CD14-positive monocyte (primary cell): ENCODE measurements at regions not wholly inside any gene's neighbourhood (a gene's known extent, or its start where the extent isn't known, plus 50 kb on each side); places are given as distances from the start of the nearest gene placed in this dataset.

ENCODE experiments used
- DNase-seq, 3 donors: peaks; one replicate each; pipeline ENCODE4 v3.0.0-alpha.2; 2011 to 2022
- H2AFZ ChIP-seq: 2 replicates; pipeline ENCODE4 v1.6.0; 2012; ENCODE audit warnings: mild to moderate bottlenecking, low read depth, low read length, inconsistent platforms; ENCODE audit not compliant: insufficient read depth, poor library complexity, severe bottlenecking
- H3K27ac ChIP-seq, 2 donors: 1 replicate in 1 of 2; 2 replicates in 1 of 2; pipeline ENCODE4 v1.5.1; 2012 to 2013; ENCODE audit warnings: low read length in 2 of 2, control low read depth in 1 of 2, inconsistent platforms in 1 of 2, low read depth in 1 of 2, mild to moderate bottlenecking in 1 of 2
- H3K27me3 ChIP-seq, 2 donors: one replicate each; pipeline versions ENCODE4 v1.6.0 to v1.6.1; 2011 to 2013; ENCODE audit warnings: low read length in 2 of 2; ENCODE audit not compliant: control insufficient read depth in 2 of 2, insufficient read depth in 2 of 2
- H3K36me3 ChIP-seq, 2 donors: replicated peaks in 1 of 2; 1 replicate in 1 of 2; 2 replicates in 1 of 2; pipeline versions ENCODE4 v1.5.1 to v1.6.1; 2012 to 2013; ENCODE audit warnings: low read length in 2 of 2, control low read depth in 1 of 2, inconsistent platforms in 1 of 2, mild to moderate bottlenecking in 1 of 2; ENCODE audit not compliant: insufficient read depth in 2 of 2, control insufficient read depth in 1 of 2
- H3K4me1 ChIP-seq, 2 donors: 1 replicate in 1 of 2; 2 replicates in 1 of 2; pipeline versions ENCODE4 v1.5.1 to v1.6.1; 2012 to 2013; ENCODE audit warnings: low read length in 2 of 2, control low read depth in 1 of 2, inconsistent platforms in 1 of 2, mild to moderate bottlenecking in 1 of 2, moderate library complexity in 1 of 2; ENCODE audit not compliant: insufficient read depth in 2 of 2, control insufficient read depth in 1 of 2
- H3K4me2 ChIP-seq: replicated peaks from 2 replicates; pipeline ENCODE3; 2012; ENCODE audit warnings: low read length, moderate library complexity, mild to moderate bottlenecking; ENCODE audit not compliant: poor library complexity, severe bottlenecking; ENCODE audit errors: extremely low read depth
- H3K4me3 ChIP-seq, 3 experiments: fragments of 200-600 bp in 1 of 3; sonication (generic) in 1 of 3; replicated peaks in 1 of 3; 1 replicate in 2 of 3; 2 replicates in 1 of 3; pipeline ENCODE4 v1.5.1; 2011 to 2013; ENCODE audit warnings: low read length in 3 of 3, mild to moderate bottlenecking in 3 of 3, control low read depth in 2 of 3, low read depth in 2 of 3, inconsistent platforms in 1 of 3, moderate library complexity in 1 of 3
- H3K79me2 ChIP-seq: 2 replicates; pipeline ENCODE4 v1.6.0; 2012; ENCODE audit warnings: mild to moderate bottlenecking, control low read depth, inconsistent platforms, low read length, moderate library complexity; ENCODE audit not compliant: insufficient read depth
- H3K9ac ChIP-seq: 2 replicates; pipeline ENCODE4 v1.6.0; 2017; ENCODE audit warnings: low read length, mild to moderate bottlenecking; ENCODE audit not compliant: insufficient read depth, poor library complexity, severe bottlenecking
- H3K9me3 ChIP-seq, 2 donors: replicated peaks in 1 of 2; 1 replicate in 1 of 2; 2 replicates in 1 of 2; pipeline versions ENCODE4 v1.5.1 to v1.6.1; 2012 to 2013; ENCODE audit warnings: low read length in 2 of 2, control low read depth in 1 of 2; ENCODE audit not compliant: control insufficient read depth in 1 of 2, insufficient read depth in 1 of 2
- H4K20me1 ChIP-seq: 2 replicates; pipeline ENCODE4 v1.6.0; 2012; ENCODE audit warnings: mild to moderate bottlenecking, low read length, control low read depth, moderate library complexity; ENCODE audit not compliant: insufficient read depth
- H3K27ac Mint-ChIP-seq, 7 donors: one replicate each; pipeline ENCODE4 v1.8.0; 2020; ENCODE audit warnings: mild to moderate bottlenecking in 7 of 7, mixed read lengths in 7 of 7, moderate library complexity in 6 of 7, inconsistent platforms in 2 of 7
- H3K27me3 Mint-ChIP-seq, 3 donors: one replicate each; pipeline ENCODE4 v1.8.0; 2021 to 2022; ENCODE audit warnings: low read depth in 3 of 3, mild to moderate bottlenecking in 3 of 3, mixed read lengths in 3 of 3, moderate library complexity in 3 of 3, inconsistent platforms in 1 of 3
- H3K36me3 Mint-ChIP-seq, 2 donors: one replicate each; pipeline ENCODE4 v1.8.0; 2020; ENCODE audit warnings: mixed read lengths in 2 of 2, inconsistent platforms in 1 of 2, mild to moderate bottlenecking in 1 of 2
- H3K4me1 Mint-ChIP-seq: one replicate; pipeline ENCODE4 v1.8.0; 2020; ENCODE audit warnings: mild to moderate bottlenecking, mixed read lengths
- H3K4me3 Mint-ChIP-seq, 2 donors: one replicate each; pipeline ENCODE4 v1.8.0; 2020; ENCODE audit warnings: mild to moderate bottlenecking in 2 of 2, mixed read lengths in 2 of 2, moderate library complexity in 1 of 2
- H3K9me3 Mint-ChIP-seq, 7 donors: one replicate each; pipeline ENCODE4 v1.8.0; 2020 to 2022; ENCODE audit warnings: mixed read lengths in 7 of 7, mild to moderate bottlenecking in 6 of 7, moderate library complexity in 6 of 7, inconsistent platforms in 2 of 7
- CTCF ChIP-seq: fragments of 200-600 bp; IDR thresholded peaks from one replicate; pipeline ENCODE4 v1.8.0; 2022; ENCODE audit warnings: antibody characterized with exemption, mild to moderate bottlenecking
- WGBS: methylation state at CpG from one replicate; pipeline ENCODE4 v1.1.5; 2013; ENCODE audit warnings: missing lambda C conversion rate; ENCODE audit not compliant: insufficient coverage; 5-methylcytosine and 5-hydroxymethylcytosine counted together
- intact Hi-C, 2 donors: fragments of 100-400 bp; cut with micrococcal nuclease; formaldehyde crosslinking; loops; one replicate each; pipeline versions ENCODE4 v1.15.0 to v1.15.1; 2023

GRCh38 chr20:11406877-11407276, 510.8 kb upstream of the BTBD3 start:
- Histone ChIP-seq H3K9me3 (peaks cover 0 to 3% of the 10 kb centered on the region in 2 donors), H3K4me2 (no peak overlapping the region), H3K36me3 (no peaks in the 10 kb centered on the region), H3K9ac (no peak overlapping the region), H3K79me2 (no peaks in the 10 kb centered on the region), H4K20me1 (no peaks in the 10 kb centered on the region), H3K27me3 (no peaks in the 10 kb centered on the region), H3K4me1 (no peaks in the 10 kb centered on the region), H2AFZ (no peak overlapping the region), H3K4me3 (no peak overlapping the region), H3K27ac (no peak overlapping the region)
- no peak for TF ChIP-seq CTCF
- Mint-ChIP-seq H3K36me3 (no peaks in the 10 kb centered on the region), H3K9me3 (peaks cover under 1 to 8% (median 4%) of the 10 kb centered on the region in 7 donors), H3K4me3 (no peak overlapping the region), H3K27ac (no peak overlapping the region), H3K27me3 (no peaks in the 10 kb centered on the region), H3K4me1 (no peaks in the 10 kb centered on the region)
- WGBS = no CpG with 5 or more reads among the region's 6 CpGs
- DNase-seq = no peak
- intact Hi-C loops = no loop called here

- H3K27me3 ChIP-seq = no peaks in the 10 kb centered on the region
- no peaks in the 10 kb centered on the region for H3K4me1 ChIP-seq
- Mint-ChIP-seq H3K4me1 (no peaks in the 10 kb centered on the region), H3K4me3 (no peak overlapping the region), H3K36me3 (no peaks in the 10 kb centered on the region), H3K9me3 (peaks cover 2 to 12% (median 8%) of the 10 kb centered on the region in 7 donors), H3K27me3 (no peaks in the 10 kb centered on the region), H3K27ac (no peak overlapping the region)
- H3K9ac ChIP-seq = no peak overlapping the region
- H3K4me2 ChIP-seq = no peak overlapping the region
- H2AFZ ChIP-seq = no peak overlapping the region
- peaks cover 0 to 4% of the 10 kb centered on the region in 2 donors for H3K9me3 ChIP-seq
- no peak overlapping the region for H3K27ac ChIP-seq
- no peak for DNase-seq
- H3K36me3 ChIP-seq = no peaks in the 10 kb centered on the region
- no peaks in the 10 kb centered on the region for H3K79me2 ChIP-seq
- H3K4me3 ChIP-seq = no peak overlapping the region
- TF ChIP-seq CTCF = no peak
- intact Hi-C loops = no loop called here
- H4K20me1 ChIP-seq = no peaks in the 10 kb centered on the region
Measured at GRCh38 chr20:11409561-11409960, 508.1 kb upstream of the BTBD3 start.
